Neuronal stem cell (in vitro differentiated cells): ENCODE measurements at regions not wholly inside any gene's neighbourhood (a gene's known extent, or its start where the extent isn't known, plus 50 kb on each side); places are given as distances from the start of the nearest gene placed in this dataset.

Experiments
- DNase-seq: peaks from one replicate; pipeline ENCODE4 v3.0.0-alpha.2; 2013; ENCODE audit warnings: low spot score
- H2AFZ ChIP-seq: one replicate; pipeline ENCODE4 v1.6.1; 2013; ENCODE audit warnings: mild to moderate bottlenecking, low read length, inconsistent platforms
- H2AK5ac ChIP-seq: 2 replicates; pipeline ENCODE4 v1.6.1; 2013; ENCODE audit warnings: low read depth, mild to moderate bottlenecking, inconsistent platforms, low read length, moderate library complexity, mixed read lengths
- H2BK120ac ChIP-seq: 2 replicates; pipeline ENCODE4 v1.6.1; 2013; ENCODE audit warnings: low read depth, mild to moderate bottlenecking, inconsistent platforms, low read length, moderate library complexity, mixed read lengths
- H2BK12ac ChIP-seq: one replicate; pipeline ENCODE4 v1.6.1; 2013; ENCODE audit warnings: low read length, inconsistent platforms
- H2BK15ac ChIP-seq: 2 replicates; pipeline ENCODE4 v1.6.1; 2013; ENCODE audit warnings: mild to moderate bottlenecking, low read length, inconsistent platforms, mixed read lengths
- H2BK5ac ChIP-seq: one replicate; pipeline ENCODE4 v1.6.1; 2013; ENCODE audit warnings: inconsistent platforms, mild to moderate bottlenecking, low read length, moderate library complexity
- H3K14ac ChIP-seq: one replicate; pipeline ENCODE4 v1.6.1; 2013; ENCODE audit warnings: low read length, inconsistent platforms
- H3K18ac ChIP-seq: 2 replicates; pipeline ENCODE4 v1.6.1; 2013; ENCODE audit warnings: low read length, inconsistent platforms
- H3K23ac ChIP-seq: 2 replicates; pipeline ENCODE4 v1.6.1; 2013; ENCODE audit warnings: low read depth, mild to moderate bottlenecking, mixed read lengths, low read length, inconsistent platforms; ENCODE audit not compliant: poor library complexity
- H3K27ac ChIP-seq: replicated peaks from 3 replicates; pipeline ENCODE4 v1.5.1; 2013; ENCODE audit warnings: low read length, inconsistent platforms
- H3K27me3 ChIP-seq, 3 experiments: 2 replicates each; pipeline ENCODE4 v1.6.1; 2013; ENCODE audit warnings: low read length in 3 of 3, mild to moderate bottlenecking in 2 of 3, inconsistent platforms in 1 of 3, low read depth in 1 of 3, mixed read lengths in 1 of 3, moderate library complexity in 1 of 3; ENCODE audit not compliant: control insufficient read depth in 3 of 3, insufficient read depth in 3 of 3
- H3K36me3 ChIP-seq, 2 donors: replicated peaks in 1 of 2; 2 replicates each; pipeline ENCODE4 v1.6.1; 2013; ENCODE audit warnings: low read length in 2 of 2; ENCODE audit not compliant: control insufficient read depth in 2 of 2, insufficient read depth in 2 of 2
- H3K4ac ChIP-seq: 2 replicates; pipeline ENCODE4 v1.6.1; 2013; ENCODE audit warnings: inconsistent platforms, mild to moderate bottlenecking, low read length, moderate library complexity
- H3K4me1 ChIP-seq, 2 donors: 1 replicate in 1 of 2; 2 replicates in 1 of 2; pipeline ENCODE4 v1.6.1; 2013; ENCODE audit warnings: low read length in 2 of 2, low read depth in 1 of 2; ENCODE audit not compliant: control insufficient read depth in 2 of 2, insufficient read depth in 1 of 2
- H3K4me2 ChIP-seq: one replicate; pipeline ENCODE4 v1.6.1; 2013; ENCODE audit warnings: mild to moderate bottlenecking, low read length, inconsistent platforms; ENCODE audit not compliant: insufficient read depth, poor library complexity, severe bottlenecking
- H3K4me3 ChIP-seq, 2 donors: 2 replicates each; pipeline ENCODE4 v1.5.1; 2013; ENCODE audit warnings: low read length in 2 of 2, mild to moderate bottlenecking in 2 of 2, inconsistent platforms in 1 of 2, moderate library complexity in 1 of 2
- H3K79me1 ChIP-seq: one replicate; pipeline ENCODE4 v1.6.1; 2013; ENCODE audit warnings: low read depth, mild to moderate bottlenecking, inconsistent platforms, low read length, moderate library complexity
- H3K9ac ChIP-seq: one replicate; pipeline ENCODE4 v1.6.1; 2013; ENCODE audit warnings: mild to moderate bottlenecking, low read depth, low read length, inconsistent platforms; ENCODE audit not compliant: poor library complexity
- H3K9me3 ChIP-seq, 2 donors: replicated peaks in 1 of 2; 2 replicates each; pipeline versions ENCODE3 to v1.6.1; 2013; ENCODE audit warnings: low read length in 2 of 2, mild to moderate bottlenecking in 2 of 2, inconsistent platforms in 1 of 2, low read depth in 1 of 2, mixed read lengths in 1 of 2, moderate library complexity in 1 of 2; ENCODE audit not compliant: control insufficient read depth in 2 of 2, insufficient read depth in 1 of 2
- H4K8ac ChIP-seq: one replicate; pipeline ENCODE4 v1.6.1; 2013; ENCODE audit warnings: low read depth, mild to moderate bottlenecking, inconsistent platforms, low read length, moderate library complexity
- H4K91ac ChIP-seq: one replicate; pipeline ENCODE4 v1.6.1; 2013; ENCODE audit warnings: low read length, low read depth, mild to moderate bottlenecking, inconsistent platforms; ENCODE audit not compliant: poor library complexity
- WGBS, 2 donors: extraction: QIAGEN DNeasy Blood & Tissue Kit; methylation state at CpG; one replicate each; pipeline ENCODE4 v1.1.7; 2013; ENCODE audit warnings: missing lambda C conversion rate in 2 of 2, mixed read lengths in 1 of 2; ENCODE audit not compliant: insufficient read length in 2 of 2, insufficient replicate concordance in 1 of 2; ENCODE audit errors: extremely low coverage in 2 of 2; 5-methylcytosine and 5-hydroxymethylcytosine counted together

DNA sequence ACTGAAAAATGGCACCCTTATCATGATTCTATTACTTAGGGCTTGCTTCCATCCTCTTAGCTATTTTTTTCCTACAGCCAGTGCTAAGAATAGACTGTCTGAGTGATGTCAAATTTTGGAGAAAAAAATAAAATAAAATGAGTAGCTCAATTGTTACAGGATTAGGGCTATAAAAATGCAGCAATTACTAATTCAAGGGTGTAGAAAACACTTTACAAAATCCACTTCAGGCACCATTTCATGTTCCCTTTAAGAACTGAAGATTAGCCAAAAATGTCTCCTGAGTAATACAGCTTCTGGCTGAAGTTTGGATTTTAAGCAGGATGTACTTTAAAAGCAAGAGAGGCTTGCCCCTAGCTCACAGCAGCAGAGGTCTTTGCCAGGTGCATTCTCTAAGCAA is 240.5 kb upstream of the IRX1 start:
- no peak overlapping the region for H3K4me3 ChIP-seq
- no peak overlapping the region for H2BK120ac ChIP-seq
- H3K9me3 ChIP-seq, result no peaks in the 10 kb centered on the region
- no peak overlapping the region for H4K91ac ChIP-seq
- no peak overlapping the region for H3K27ac ChIP-seq
- no peak overlapping the region for H3K4me2 ChIP-seq
- no peaks in the 10 kb centered on the region for H3K27me3 ChIP-seq
- H3K36me3 ChIP-seq, result no peaks in the 10 kb centered on the region
- no peak overlapping the region for H2AFZ ChIP-seq
- H3K14ac ChIP-seq, result no peak overlapping the region
- no peak overlapping the region for H2BK15ac ChIP-seq
- H3K23ac ChIP-seq, result no peak overlapping the region
- H3K4me1 ChIP-seq, result no peaks in the 10 kb centered on the region
- DNase-seq, result no peak
- H4K8ac ChIP-seq, result no peak overlapping the region
- no peak overlapping the region for H3K4ac ChIP-seq
- H3K79me1 ChIP-seq, result no peaks in the 10 kb centered on the region
- no peak overlapping the region for H2BK12ac ChIP-seq
- no peak overlapping the region for H3K9ac ChIP-seq
- no peak overlapping the region for H3K18ac ChIP-seq
- H2BK5ac ChIP-seq, result no peak overlapping the region
- H2AK5ac ChIP-seq, result no peak overlapping the region

DNA sequence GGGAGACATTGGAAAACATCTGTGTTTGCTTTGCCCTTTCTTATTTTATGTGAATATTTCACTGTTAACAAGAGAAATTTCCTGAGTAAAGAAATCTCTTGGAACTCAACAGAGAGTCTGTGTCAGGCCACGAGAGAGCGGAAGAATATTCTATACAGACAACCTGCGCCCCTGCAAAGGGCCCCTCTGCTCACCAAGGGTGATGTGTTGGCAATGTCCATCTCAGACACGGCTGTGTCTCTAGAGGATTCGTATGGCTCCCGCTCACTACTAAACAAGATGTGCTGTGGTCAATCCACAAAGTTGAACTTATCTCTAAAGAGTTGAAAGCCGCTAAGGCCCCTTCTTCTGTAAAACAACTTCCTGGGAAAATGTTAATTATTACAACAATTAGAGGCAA is 241.0 kb upstream of the IRX1 start:
- Histone ChIP-seq H3K4ac (no peak overlapping the region), H2BK15ac (no peak overlapping the region), H3K18ac (no peak overlapping the region), H2AFZ (no peak overlapping the region), H3K14ac (no peak overlapping the region), H3K36me3 (no peaks in the 10 kb centered on the region), H3K9ac (no peak overlapping the region), H3K9me3 (peaks cover 0 to 4% of the 10 kb centered on the region in 2 donors), H2BK5ac (no peak overlapping the region), H3K27ac (no peak overlapping the region), H2AK5ac (no peak overlapping the region), H3K4me3 (no peak overlapping the region), H3K4me1 (no peaks in the 10 kb centered on the region), H4K8ac (no peak overlapping the region), H3K79me1 (no peaks in the 10 kb centered on the region), H2BK120ac (no peak overlapping the region), H3K23ac (no peak overlapping the region), H2BK12ac (no peak overlapping the region), H3K27me3 (no peaks in the 10 kb centered on the region), H4K91ac (no peak overlapping the region), H3K4me2 (no peak overlapping the region)
- DNase-seq, result no peak
- WGBS, 2 donors, result no CpG with 5 or more reads among the region's 7 CpGs

DNA sequence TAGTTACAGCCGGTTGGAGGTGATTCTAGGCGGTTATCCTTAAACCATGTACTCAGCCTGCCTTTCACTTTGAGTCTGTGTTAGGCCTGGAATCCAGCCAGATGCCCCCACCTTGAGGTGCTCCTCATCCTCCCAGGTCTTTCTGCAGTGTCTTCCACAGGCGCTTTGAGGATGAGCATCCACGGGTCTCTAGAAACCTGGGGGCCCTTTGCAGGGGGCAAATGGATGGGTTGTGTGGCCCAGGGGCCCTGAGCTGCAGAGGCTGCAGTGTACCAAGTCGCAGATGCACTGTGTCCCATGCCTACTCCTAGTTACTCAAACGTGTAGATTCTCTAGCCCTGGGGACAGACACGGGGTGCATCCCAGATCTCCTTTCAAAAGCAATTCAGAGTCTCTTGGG is 242.1 kb upstream of the IRX1 start:
- Histone ChIP-seq H2BK5ac (no peak overlapping the region), H4K91ac (no peak overlapping the region), H3K79me1 (no peaks in the 10 kb centered on the region), H3K4me1 (no peaks in the 10 kb centered on the region), H2BK120ac (no peak overlapping the region), H3K4me3 (no peak overlapping the region), H3K27me3 (no peaks in the 10 kb centered on the region), H3K36me3 (no peaks in the 10 kb centered on the region), H2BK15ac (no peak overlapping the region), H3K9ac (no peak overlapping the region), H2AK5ac (no peak overlapping the region), H3K27ac (no peak overlapping the region), H3K9me3 (peaks cover 0 to 4% of the 10 kb centered on the region in 2 donors), H3K4ac (no peak overlapping the region), H2AFZ (no peak overlapping the region), H3K23ac (no peak overlapping the region), H4K8ac (no peak overlapping the region), H3K14ac (no peak overlapping the region), H2BK12ac (no peak overlapping the region), H3K4me2 (no peak overlapping the region), H3K18ac (no peak overlapping the region)
- WGBS, 2 donors, result no CpG with 5 or more reads among the region's 7 CpGs
- no peak for DNase-seq

GRCh38 chr5:3352711-3353110 is 242.9 kb upstream of the IRX1 start:
- H3K4ac ChIP-seq, result no peak overlapping the region
- no peak overlapping the region for H2BK120ac ChIP-seq
- H3K79me1 ChIP-seq, result no peaks in the 10 kb centered on the region
- WGBS, 2 donors, result no CpG with 5 or more reads among the region's 8 CpGs
- H3K9me3 ChIP-seq, result peaks cover 0 to 4% of the 10 kb centered on the region in 2 donors
- H4K91ac ChIP-seq, result no peak overlapping the region
- H3K14ac ChIP-seq, result no peak overlapping the region
- no peak overlapping the region for H3K4me3 ChIP-seq
- H3K4me2 ChIP-seq, result no peak overlapping the region
- no peak overlapping the region for H2AK5ac ChIP-seq
- no peak overlapping the region for H3K23ac ChIP-seq
- no peak overlapping the region for H3K27ac ChIP-seq
- no peak for DNase-seq
- H2BK15ac ChIP-seq, result no peak overlapping the region
- no peak overlapping the region for H2BK5ac ChIP-seq
- H2BK12ac ChIP-seq, result no peak overlapping the region
- no peak overlapping the region for H2AFZ ChIP-seq
- H3K27me3 ChIP-seq, result no peaks in the 10 kb centered on the region
- H3K9ac ChIP-seq, result no peak overlapping the region
- H4K8ac ChIP-seq, result no peak overlapping the region
- H3K4me1 ChIP-seq, result no peaks in the 10 kb centered on the region
- H3K18ac ChIP-seq, result no peak overlapping the region
- no peaks in the 10 kb centered on the region for H3K36me3 ChIP-seq
